Fibroblast of lung (primary cell): ENCODE measurements at regions not wholly inside any gene's neighbourhood (a gene's known extent, or its start where the extent isn't known, plus 50 kb on each side); places are given as distances from the start of the nearest gene placed in this dataset.

ENCODE experiments used
- CTCF ChIP-seq, 2 donors: IDR thresholded peaks in 1 of 2; conservative IDR thresholded peaks in 1 of 2; 1 replicate in 1 of 2; 2 replicates in 1 of 2; pipeline ENCODE4 v1.5.1; 2011 to 2012; ENCODE audit warnings: low read length in 2 of 2, control low read depth in 1 of 2, inconsistent platforms in 1 of 2, low read depth in 1 of 2, mild to moderate bottlenecking in 1 of 2
- EZH2 ChIP-seq: IDR thresholded peaks from 2 replicates; pipeline ENCODE4 v1.5.1; 2012; ENCODE audit warnings: low read length, control low read depth, mild to moderate bottlenecking; ENCODE audit errors: missing control alignments

- TF ChIP-seq CTCF (conservative IDR thresholded peaks at IDR 0.05 in 1 of 2, IDR thresholded peaks at IDR 0.05 in 1 of 2; ENCODE audit: low read depth in 1 of 2, low read length in 2 of 2) (no peak), EZH2 (no peak)
Measured at GRCh38 chr10:28449382-28449781, 83.5 kb upstream of the WAC start.
